IMR-90 (cell line): ENCODE measurements at regions not wholly inside any gene's neighbourhood (a gene's known extent, or its start where the extent isn't known, plus 50 kb on each side); places are given as distances from the start of the nearest gene placed in this dataset.

ENCODE experiments used
- MAFK ChIP-seq: IDR thresholded peaks from 2 replicates; pipeline ENCODE4 v1.6.1; 2012; ENCODE audit warnings: low read depth, low read length, improper control_type of control experiment
- SMC3 ChIP-seq: fragments of 150-350 bp; IDR thresholded peaks from 2 replicates; pipeline ENCODE4 v1.6.1; 2016; ENCODE audit warnings: low read depth, mild to moderate bottlenecking, antibody characterized with exemption, low read length, moderate library complexity

DNA sequence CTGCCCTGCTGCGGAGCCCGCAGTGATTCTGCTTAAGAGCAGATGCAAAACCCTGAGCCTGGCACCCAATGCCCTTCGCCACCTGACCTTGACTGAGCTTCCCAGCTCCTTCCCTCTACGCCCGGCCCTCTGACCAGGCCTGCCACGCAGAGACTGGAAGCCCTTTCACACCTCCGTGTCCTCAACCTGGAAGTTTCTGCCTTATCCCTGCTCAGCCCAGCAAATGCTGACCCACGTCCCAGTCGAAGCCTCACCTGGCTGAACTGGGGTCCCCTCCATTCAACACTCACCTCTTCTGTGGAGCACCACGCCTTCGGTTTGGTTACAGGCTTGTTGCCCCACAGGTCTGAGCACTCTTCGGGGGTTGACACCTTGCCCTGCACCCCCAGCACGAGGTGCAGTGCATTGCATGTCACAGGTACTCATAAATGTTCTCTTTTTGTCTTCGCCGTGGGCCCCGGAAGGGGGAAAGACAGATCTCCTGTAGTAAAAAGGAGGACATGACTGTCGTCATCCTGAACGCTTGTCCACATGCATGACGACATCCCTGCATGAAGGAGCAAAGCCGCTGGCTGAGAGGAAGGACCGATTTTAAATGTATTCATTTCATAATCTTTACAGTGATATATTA, 153.6 kb upstream of the TNRC6C start:
- TF ChIP-seq SMC3 = no peak
- TF ChIP-seq MAFK = no peak
